Activated CD8-positive, alpha-beta memory T cell treated with anti-CD3 and anti-CD28 coated beads, Interleukin-2, amount 50 U/mL, for 48 hours (primary cell): ENCODE measurements at regions not wholly inside any gene's neighbourhood (a gene's known extent, or its start where the extent isn't known, plus 50 kb on each side); places are given as distances from the start of the nearest gene placed in this dataset.

ENCODE experiments used
- DNase-seq: peaks from one replicate; pipeline ENCODE4 v3.0.0-alpha.2; 2020

DNA sequence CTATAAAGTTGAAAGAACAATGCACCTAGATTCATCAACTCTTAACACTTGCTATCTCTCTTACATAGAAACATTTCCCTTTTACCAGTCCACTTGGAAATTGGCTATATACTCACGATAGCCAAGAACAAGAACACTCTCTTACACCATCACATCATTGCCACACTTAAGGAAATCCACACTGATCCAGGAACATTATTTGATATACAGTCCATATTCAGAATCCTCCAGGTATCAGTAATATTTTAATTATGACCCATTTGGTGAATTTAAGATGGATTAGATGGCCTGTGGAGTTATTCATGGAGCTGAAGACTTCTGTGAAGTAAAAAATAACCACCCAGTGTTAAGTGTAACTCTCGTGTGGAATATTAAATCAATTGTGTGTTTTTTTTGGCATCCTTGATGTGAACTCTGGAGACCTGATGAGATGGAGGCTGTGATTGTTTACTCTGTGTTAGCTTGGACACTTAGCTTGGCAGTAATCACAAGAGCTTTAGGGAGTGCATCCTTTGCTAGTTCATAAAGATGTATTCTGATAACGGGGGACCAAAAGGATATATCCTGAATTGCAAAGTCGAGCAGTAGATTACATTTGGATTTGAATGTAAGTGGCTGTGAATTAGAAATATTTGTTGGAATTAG is 52.0 kb upstream of the ABL1 start:
- DNase-seq, result no peak

DNA sequence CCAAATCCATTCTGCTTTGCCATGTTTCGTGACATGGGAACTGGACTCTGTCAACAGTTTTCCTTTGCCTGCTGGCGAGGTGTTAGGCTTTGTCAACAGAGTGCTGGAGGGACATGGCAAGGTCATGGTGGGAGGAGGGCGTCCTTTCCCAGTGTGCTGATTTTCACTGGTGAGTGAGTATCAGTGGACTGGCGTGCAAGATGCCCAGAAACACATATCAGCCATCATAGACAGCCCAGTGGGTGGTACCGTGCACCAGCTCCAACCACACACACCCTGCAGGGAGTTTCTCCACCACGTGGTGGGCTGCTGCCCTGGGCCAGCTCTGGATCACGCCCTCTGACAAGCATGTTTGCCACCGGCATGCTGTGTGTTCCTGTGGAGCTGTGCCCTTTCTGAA is 50.0 kb upstream of the ABL1 start:
- no peak for DNase-seq
